ENCODE measurements at regions not wholly inside any gene's neighbourhood (a gene's known extent, or its start where the extent isn't known, plus 50 kb on each side); places are given as distances from the start of the nearest gene placed in this dataset.
"Not testable (repeated sequence)": the region's sequence is repeated elsewhere in the genome, so short reads cannot be mapped to it uniquely, and the experiment has no call there.

GRCh38 chr1:213409208-213409631 lies 358.2 kb downstream of the RPS6KC1 start:
- intact Hi-C loops (cut with micrococcal nuclease), result no loop called here
- Mint-ChIP-seq H3K4me1 (ENCODE audit: low read depth) (no peaks in the 10 kb centered on the region), H3K27ac (no peak overlapping the region), H3K36me3 (no peaks in the 10 kb centered on the region), H3K9me3 (no peaks in the 10 kb centered on the region), H3K4me3 (no peak overlapping the region), H3K27me3 (no peaks in the 10 kb centered on the region)
- ChIA-PET CTCF (no interaction called here), POLR2A (no interaction called here)
- DNase-seq, result no peak

- H3K27me3 Mint-ChIP-seq, result no peaks in the 10 kb centered on the region
- DNase-seq, result no peak
- H3K4me3 Mint-ChIP-seq, result no peak overlapping the region
- no peaks in the 10 kb centered on the region for H3K4me1 Mint-ChIP-seq (ENCODE audit: low read depth)
- no peak overlapping the region for H3K27ac Mint-ChIP-seq
- ChIA-PET POLR2A (no interaction called here), CTCF (no interaction called here)
- no peaks in the 10 kb centered on the region for H3K36me3 Mint-ChIP-seq
- H3K9me3 Mint-ChIP-seq, result no peaks in the 10 kb centered on the region
- intact Hi-C loops (cut with micrococcal nuclease), result no loop called here
Measured at GRCh38 chr1:213409971-213410370, 358.9 kb downstream of the RPS6KC1 start.

GRCh38 chr1:213414346-213414745 lies 363.3 kb downstream of the RPS6KC1 start:
- H3K4me1 Mint-ChIP-seq (ENCODE audit: low read depth), result no peaks in the 10 kb centered on the region
- no peaks in the 10 kb centered on the region for H3K27me3 Mint-ChIP-seq
- DNase-seq, result no peak
- no peak overlapping the region for H3K4me3 Mint-ChIP-seq
- H3K36me3 Mint-ChIP-seq, result no peaks in the 10 kb centered on the region
- H3K9me3 Mint-ChIP-seq, result no peaks in the 10 kb centered on the region
- intact Hi-C loops (cut with micrococcal nuclease), result no loop called here
- ChIA-PET CTCF (no interaction called here), POLR2A (no interaction called here)
- no peak overlapping the region for H3K27ac Mint-ChIP-seq

GRCh38 chr1:213414911-213415310 lies 363.9 kb downstream of the RPS6KC1 start:
- DNase-seq, result no peak
- Mint-ChIP-seq H3K9me3 (no peaks in the 10 kb centered on the region), H3K4me3 (no peak overlapping the region), H3K36me3 (no peaks in the 10 kb centered on the region), H3K27ac (no peak overlapping the region), H3K4me1 (ENCODE audit: low read depth) (no peaks in the 10 kb centered on the region), H3K27me3 (no peaks in the 10 kb centered on the region)
- ChIA-PET POLR2A (no interaction called here), CTCF (no interaction called here)
- intact Hi-C loops (cut with micrococcal nuclease), result no loop called here

GRCh38 chr1:213415691-213416380 lies 364.8 kb downstream of the RPS6KC1 start:
- no peaks in the 10 kb centered on the region for H3K9me3 Mint-ChIP-seq
- H3K4me1 Mint-ChIP-seq (ENCODE audit: low read depth), result no peaks in the 10 kb centered on the region
- no peaks in the 10 kb centered on the region for H3K27me3 Mint-ChIP-seq
- no peaks in the 10 kb centered on the region for H3K36me3 Mint-ChIP-seq
- CTCF ChIA-PET, result no interaction called here
- intact Hi-C loops (cut with micrococcal nuclease), result no loop called here
- H3K27ac Mint-ChIP-seq, result no peak overlapping the region
- H3K4me3 Mint-ChIP-seq, result no peak overlapping the region
- POLR2A ChIA-PET, result no interaction called here
- no peak for DNase-seq

- H3K27ac Mint-ChIP-seq, result no peak overlapping the region
Measured at GRCh38 chr1:213416461-213417224, 365.6 kb downstream of the RPS6KC1 start.

GRCh38 chr1:213417225-213417820 lies 366.3 kb downstream of the RPS6KC1 start:
- H3K27ac Mint-ChIP-seq, result no peak overlapping the region
- H3K27me3 Mint-ChIP-seq, result no peaks in the 10 kb centered on the region
- no peak overlapping the region for H3K4me3 Mint-ChIP-seq
- H3K4me1 Mint-ChIP-seq (ENCODE audit: low read depth), result no peaks in the 10 kb centered on the region
- ChIA-PET POLR2A (no interaction called here), CTCF (no interaction called here)
- intact Hi-C loops (cut with micrococcal nuclease), result no loop called here
- H3K9me3 Mint-ChIP-seq, result no peaks in the 10 kb centered on the region
- no peaks in the 10 kb centered on the region for H3K36me3 Mint-ChIP-seq
- DNase-seq, result no peak

More at GRCh38 chr1:213416461-213417224, 365.6 kb downstream of the RPS6KC1 start:
- intact Hi-C loops (cut with micrococcal nuclease), result no loop called here
- no peak for DNase-seq
- Mint-ChIP-seq H3K9me3 (no peaks in the 10 kb centered on the region), H3K36me3 (no peaks in the 10 kb centered on the region), H3K27me3 (no peaks in the 10 kb centered on the region), H3K4me1 (ENCODE audit: low read depth) (no peaks in the 10 kb centered on the region), H3K4me3 (no peak overlapping the region)
- ChIA-PET CTCF (no interaction called here), POLR2A (no interaction called here)

- Mint-ChIP-seq H3K27me3 (no peaks in the 10 kb centered on the region), H3K9me3 (no peaks in the 10 kb centered on the region), H3K4me3 (no peak overlapping the region), H3K4me1 (ENCODE audit: low read depth) (no peaks in the 10 kb centered on the region), H3K36me3 (no peaks in the 10 kb centered on the region), H3K27ac (no peak overlapping the region)
- no peak for DNase-seq
- CTCF ChIA-PET, result no interaction called here
- POLR2A ChIA-PET, result no interaction called here
- intact Hi-C loops (cut with micrococcal nuclease), result no loop called here
Measured at GRCh38 chr1:213417846-213418245, 366.8 kb downstream of the RPS6KC1 start.

- no peaks in the 10 kb centered on the region for H3K36me3 Mint-ChIP-seq
- no peaks in the 10 kb centered on the region for H3K27me3 Mint-ChIP-seq
- ChIA-PET CTCF (no interaction called here), POLR2A (no interaction called here)
- H3K27ac Mint-ChIP-seq, result no peak overlapping the region
- H3K4me3 Mint-ChIP-seq, result no peak overlapping the region
- H3K4me1 Mint-ChIP-seq (ENCODE audit: low read depth), result no peaks in the 10 kb centered on the region
- intact Hi-C loops (cut with micrococcal nuclease), result no loop called here
- no peak for DNase-seq
- H3K9me3 Mint-ChIP-seq, result no peaks in the 10 kb centered on the region
Measured at GRCh38 chr1:213418268-213419071, 367.4 kb downstream of the RPS6KC1 start.

GRCh38 chr1:213419401-213420030 lies 368.5 kb downstream of the RPS6KC1 start:
- intact Hi-C loops (cut with micrococcal nuclease), result no loop called here
- Mint-ChIP-seq H3K4me3 (no peak overlapping the region), H3K27me3 (no peaks in the 10 kb centered on the region), H3K4me1 (ENCODE audit: low read depth) (no peaks in the 10 kb centered on the region), H3K27ac (no peak overlapping the region), H3K9me3 (no peaks in the 10 kb centered on the region), H3K36me3 (no peaks in the 10 kb centered on the region)
- no peak for DNase-seq
- POLR2A ChIA-PET, result no interaction called here
- CTCF ChIA-PET, result no interaction called here

- DNase-seq; POLR2A ChIA-PET; H3K9me3 Mint-ChIP-seq; intact Hi-C loops (cut with micrococcal nuclease); H3K4me1 Mint-ChIP-seq (ENCODE audit: low read depth); H3K27ac Mint-ChIP-seq; CTCF ChIA-PET; H3K4me3 Mint-ChIP-seq; H3K36me3 Mint-ChIP-seq; H3K27me3 Mint-ChIP-seq: not testable (repeated sequence)
Measured at GRCh38 chr1:213421178-213421577, 370.1 kb downstream of the RPS6KC1 start.

- intact Hi-C loops (cut with micrococcal nuclease), result no loop called here
- Mint-ChIP-seq H3K36me3 (no peaks in the 10 kb centered on the region), H3K4me3 (no peak overlapping the region), H3K27me3 (peaks cover 4% of the 10 kb centered on the region), H3K9me3 (no peaks in the 10 kb centered on the region), H3K4me1 (ENCODE audit: low read depth) (no peaks in the 10 kb centered on the region), H3K27ac (no peak overlapping the region)
- no peak for DNase-seq
- POLR2A ChIA-PET, result no interaction called here
- CTCF ChIA-PET, result no interaction called here
Measured at GRCh38 chr1:213423041-213423440, 372.0 kb downstream of the RPS6KC1 start.
